HG03457 (cell line): ENCODE measurements at regions not wholly inside any gene's neighbourhood (a gene's known extent, or its start where the extent isn't known, plus 50 kb on each side); places are given as distances from the start of the nearest gene placed in this dataset.
"Not testable (repeated sequence)": the region's sequence is repeated elsewhere in the genome, so short reads cannot be mapped to it uniquely, and the experiment has no call there.

ENCODE experiments used
- ATAC-seq: cut with Tn5 transposase; IDR thresholded peaks from one replicate; pipeline ENCODE4 v1.9.1; 2021; ENCODE audit warnings: moderate number of reproducible peaks; ENCODE audit not compliant: unreplicated experiment

- ATAC-seq = no peak
Measured at GRCh38 chrX:114028907-114029662, 554.8 kb upstream of the HTR2C start.

GRCh38 chrX:114017086-114017485, 566.8 kb upstream of the HTR2C start:
- no peak for ATAC-seq

GRCh38 chrX:114015966-114016365, 567.9 kb upstream of the HTR2C start:
- no peak for ATAC-seq

- ATAC-seq = no peak
Measured at GRCh38 chrX:114006664-114007063, 577.2 kb upstream of the HTR2C start.

GRCh38 chrX:113996781-113997180, 587.1 kb upstream of the HTR2C start:
- ATAC-seq = no peak

GRCh38 chrX:113991720-113992119, 592.2 kb upstream of the HTR2C start:
- not testable (repeated sequence) for ATAC-seq

- not testable (repeated sequence) for ATAC-seq
Measured at GRCh38 chrX:113990669-113991068, 593.2 kb upstream of the HTR2C start.

- ATAC-seq = not testable (repeated sequence)
Measured at GRCh38 chrX:113988315-113988935, 595.5 kb upstream of the HTR2C start.

- ATAC-seq = no peak
Measured at GRCh38 chrX:113986427-113986826, 597.5 kb upstream of the HTR2C start.

GRCh38 chrX:113982766-113983165, 601.1 kb upstream of the HTR2C start:
- ATAC-seq = no peak

GRCh38 chrX:113980953-113981352, 602.9 kb upstream of the HTR2C start:
- ATAC-seq = no peak

GRCh38 chrX:113977887-113978286, 606.0 kb upstream of the HTR2C start:
- no peak for ATAC-seq

GRCh38 chrX:113975441-113975840, 608.4 kb upstream of the HTR2C start:
- ATAC-seq = no peak

- no peak for ATAC-seq
Measured at GRCh38 chrX:113974881-113975280, 609.0 kb upstream of the HTR2C start.

GRCh38 chrX:113973706-113974105, 610.2 kb upstream of the HTR2C start:
- no peak for ATAC-seq

GRCh38 chrX:113966791-113967190, 617.1 kb upstream of the HTR2C start:
- no peak for ATAC-seq

- no peak for ATAC-seq
Measured at GRCh38 chrX:113962343-113962742, 621.5 kb upstream of the HTR2C start.

- no peak for ATAC-seq
Measured at GRCh38 chrX:113959912-113960626, 623.8 kb upstream of the HTR2C start.

GRCh38 chrX:113956936-113957335, 627.0 kb upstream of the HTR2C start:
- ATAC-seq = no peak

GRCh38 chrX:113954297-113954696, 629.6 kb upstream of the HTR2C start:
- no peak for ATAC-seq

- no peak for ATAC-seq
Measured at GRCh38 chrX:113950081-113950678, 633.7 kb upstream of the HTR2C start.

- no peak for ATAC-seq
Measured at GRCh38 chrX:113947548-113947947, 636.3 kb upstream of the HTR2C start.
